Neural cell (in vitro differentiated cells): ENCODE measurements at regions not wholly inside any gene's neighbourhood (a gene's known extent, or its start where the extent isn't known, plus 50 kb on each side); places are given as distances from the start of the nearest gene placed in this dataset.

Experiments used
- H2AFZ ChIP-seq: fragments of 200-600, 300-800 bp; sonication (generic), shearing (Covaris generic); 2 replicates; pipeline ENCODE4 v1.6.0; 2014; ENCODE audit warnings: low read depth, mild to moderate bottlenecking, antibody characterized with exemption, low read length, moderate library complexity
- H3F3A ChIP-seq: fragments of 200-600 bp; shearing (Covaris generic); 2 replicates; pipeline ENCODE4 v1.6.1; 2016; ENCODE audit warnings: mild to moderate bottlenecking, moderate library complexity, mixed read lengths, antibody characterized with exemption, low read length; ENCODE audit not compliant: insufficient read depth, poor library complexity, severe bottlenecking
- H3K27ac ChIP-seq: fragments of 200-600, 300-800 bp; sonication (generic), shearing (Covaris generic); 2 replicates; pipeline ENCODE4 v1.5.1; 2014; ENCODE audit warnings: mild to moderate bottlenecking, low read length, moderate library complexity
- H3K27me3 ChIP-seq: fragments of 300-800, 200-600 bp; sonication (generic), shearing (Covaris generic); 2 replicates; pipeline ENCODE4 v1.6.0; 2014; ENCODE audit warnings: mild to moderate bottlenecking, low read depth, low read length, moderate library complexity; ENCODE audit not compliant: insufficient read depth
- H3K36me3 ChIP-seq: fragments of 300-800, 200-600 bp; sonication (generic), shearing (Covaris generic); 2 replicates; pipeline ENCODE4 v1.5.1; 2014; ENCODE audit warnings: mild to moderate bottlenecking, antibody characterized with exemption, low read length, moderate library complexity; ENCODE audit not compliant: insufficient read depth
- H3K4me2 ChIP-seq: fragments of 300-800, 200-600 bp; sonication (generic), shearing (Covaris generic); 2 replicates; pipeline ENCODE4 v1.6.0; 2014; ENCODE audit warnings: mild to moderate bottlenecking, low read length
- H3K4me3 ChIP-seq: fragments of 300-800, 200-600 bp; sonication (generic), shearing (Covaris generic); 2 replicates; pipeline ENCODE4 v1.5.1; 2014; ENCODE audit warnings: mild to moderate bottlenecking, low read length, moderate library complexity
- H3K79me2 ChIP-seq: fragments of 200-600 bp; shearing (Covaris generic); replicated peaks from 2 replicates; pipeline ENCODE4 v1.6.0; 2014; ENCODE audit warnings: mild to moderate bottlenecking, low read length, moderate library complexity; ENCODE audit not compliant: insufficient read depth
- H3K9ac ChIP-seq: fragments of 300-800, 200-600 bp; sonication (generic), shearing (Covaris generic); 2 replicates; pipeline ENCODE4 v1.6.1; 2016; ENCODE audit warnings: mild to moderate bottlenecking, low read length, mixed read lengths
- H3K9me2 ChIP-seq: fragments of 200-600 bp; shearing (Covaris generic); 2 replicates; pipeline ENCODE4 v1.6.1; 2016; ENCODE audit warnings: mild to moderate bottlenecking, low read length, mixed read lengths; ENCODE audit not compliant: insufficient read depth
- H3K9me3 ChIP-seq: fragments of 200-600, 300-800 bp; sonication (generic), shearing (Covaris generic); 2 replicates; pipeline ENCODE4 v1.6.1; 2016; ENCODE audit warnings: mild to moderate bottlenecking, mixed run types, low read length, moderate library complexity, mixed read lengths
- H4K20me1 ChIP-seq: fragments of 200-600 bp; shearing (Covaris generic); 2 replicates; pipeline ENCODE4 v1.6.1; 2016; ENCODE audit warnings: mild to moderate bottlenecking, mixed run types; ENCODE audit not compliant: insufficient read depth
- EP300 ChIP-seq: fragments of 450-650 bp; conservative IDR thresholded peaks from 2 replicates; pipeline ENCODE4 v1.6.1; 2014; ENCODE audit warnings: antibody characterized with exemption, mild to moderate bottlenecking, moderate library complexity; ENCODE audit not compliant: poor library complexity, severe bottlenecking
- EZH2 ChIP-seq: fragments of 200-600, 300-800 bp; shearing (Covaris generic), sonication (generic); IDR thresholded peaks from 2 replicates; pipeline ENCODE4 v1.6.1; 2014; ENCODE audit warnings: antibody characterized with exemption, low read length, borderline replicate concordance, mild to moderate bottlenecking; ENCODE audit not compliant: insufficient read depth, poor library complexity, severe bottlenecking
- MXI1 ChIP-seq: fragments of 450-650 bp; conservative IDR thresholded peaks from 2 replicates; pipeline ENCODE4 v1.6.1; 2014; ENCODE audit warnings: antibody characterized with exemption, mild to moderate bottlenecking; ENCODE audit not compliant: poor library complexity, severe bottlenecking
- POLR2AphosphoS5 ChIP-seq: IDR thresholded peaks from 2 replicates; pipeline ENCODE4 v1.6.1; 2012
- RAD21 ChIP-seq: fragments of 450-650 bp; conservative IDR thresholded peaks from 2 replicates; pipeline ENCODE4 v1.6.1; 2014; ENCODE audit warnings: antibody characterized with exemption, mild to moderate bottlenecking, moderate library complexity
- SMC3 ChIP-seq: fragments of 450-650 bp; conservative IDR thresholded peaks from 2 replicates; pipeline ENCODE4 v1.6.1; 2014; ENCODE audit warnings: antibody characterized with exemption, mild to moderate bottlenecking, moderate library complexity; ENCODE audit not compliant: poor library complexity
- TAF1 ChIP-seq: IDR thresholded peaks from 2 replicates; pipeline ENCODE4 v1.6.1; 2012; ENCODE audit warnings: low read depth
- TF ChIP-seq, protein P1 (sequence below): IDR thresholded peaks from 2 replicates; pipeline ENCODE4 v1.6.1; 2012; ENCODE audit warnings: borderline replicate concordance
- TF ChIP-seq, protein P2 (sequence below): fragments of 450-650 bp; IDR thresholded peaks from 2 replicates; pipeline ENCODE4 v1.5.1; 2014; ENCODE audit warnings: antibody characterized with exemption, mild to moderate bottlenecking, moderate library complexity; ENCODE audit not compliant: poor library complexity, severe bottlenecking

DNA sequence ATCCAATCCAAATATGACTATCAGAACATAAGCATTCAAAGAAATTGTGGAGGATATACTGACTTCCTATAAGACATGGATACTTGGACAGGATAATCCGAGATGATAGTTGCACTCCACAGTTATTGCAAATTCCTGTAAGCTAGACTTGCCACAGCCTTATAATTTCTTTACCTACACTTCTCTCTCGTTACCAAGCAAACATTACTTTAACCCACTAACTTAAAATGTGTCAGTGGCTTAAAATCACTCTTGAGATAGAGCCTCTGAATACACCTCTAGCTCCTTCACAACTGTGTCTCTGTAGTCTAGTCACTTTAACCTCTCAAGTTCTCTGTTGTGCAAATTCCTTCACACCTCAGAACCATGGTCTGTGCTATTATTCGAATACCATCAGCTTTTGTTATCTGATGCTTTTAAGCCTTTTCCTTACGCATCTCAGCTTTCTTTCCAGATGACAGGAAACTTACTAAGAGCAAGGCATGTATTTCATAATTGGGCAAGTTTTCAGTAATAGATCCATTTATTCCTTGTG, 474.9 kb upstream of the MIR17HG start:
- H3F3A ChIP-seq, result no peaks in the 10 kb centered on the region
- no peaks in the 10 kb centered on the region for H4K20me1 ChIP-seq
- no peaks in the 10 kb centered on the region for H3K79me2 ChIP-seq
- H2AFZ ChIP-seq, result no peak overlapping the region
- H3K4me3 ChIP-seq, result no peak overlapping the region
- no peaks in the 10 kb centered on the region for H3K9me3 ChIP-seq
- H3K27me3 ChIP-seq, result no peaks in the 10 kb centered on the region
- no peak overlapping the region for H3K9ac ChIP-seq
- H3K9me2 ChIP-seq, result no peaks in the 10 kb centered on the region
- TF ChIP-seq, protein P1, sequence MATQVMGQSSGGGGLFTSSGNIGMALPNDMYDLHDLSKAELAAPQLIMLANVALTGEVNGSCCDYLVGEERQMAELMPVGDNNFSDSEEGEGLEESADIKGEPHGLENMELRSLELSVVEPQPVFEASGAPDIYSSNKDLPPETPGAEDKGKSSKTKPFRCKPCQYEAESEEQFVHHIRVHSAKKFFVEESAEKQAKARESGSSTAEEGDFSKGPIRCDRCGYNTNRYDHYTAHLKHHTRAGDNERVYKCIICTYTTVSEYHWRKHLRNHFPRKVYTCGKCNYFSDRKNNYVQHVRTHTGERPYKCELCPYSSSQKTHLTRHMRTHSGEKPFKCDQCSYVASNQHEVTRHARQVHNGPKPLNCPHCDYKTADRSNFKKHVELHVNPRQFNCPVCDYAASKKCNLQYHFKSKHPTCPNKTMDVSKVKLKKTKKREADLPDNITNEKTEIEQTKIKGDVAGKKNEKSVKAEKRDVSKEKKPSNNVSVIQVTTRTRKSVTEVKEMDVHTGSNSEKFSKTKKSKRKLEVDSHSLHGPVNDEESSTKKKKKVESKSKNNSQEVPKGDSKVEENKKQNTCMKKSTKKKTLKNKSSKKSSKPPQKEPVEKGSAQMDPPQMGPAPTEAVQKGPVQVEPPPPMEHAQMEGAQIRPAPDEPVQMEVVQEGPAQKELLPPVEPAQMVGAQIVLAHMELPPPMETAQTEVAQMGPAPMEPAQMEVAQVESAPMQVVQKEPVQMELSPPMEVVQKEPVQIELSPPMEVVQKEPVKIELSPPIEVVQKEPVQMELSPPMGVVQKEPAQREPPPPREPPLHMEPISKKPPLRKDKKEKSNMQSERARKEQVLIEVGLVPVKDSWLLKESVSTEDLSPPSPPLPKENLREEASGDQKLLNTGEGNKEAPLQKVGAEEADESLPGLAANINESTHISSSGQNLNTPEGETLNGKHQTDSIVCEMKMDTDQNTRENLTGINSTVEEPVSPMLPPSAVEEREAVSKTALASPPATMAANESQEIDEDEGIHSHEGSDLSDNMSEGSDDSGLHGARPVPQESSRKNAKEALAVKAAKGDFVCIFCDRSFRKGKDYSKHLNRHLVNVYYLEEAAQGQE, result no peak
- TF ChIP-seq, protein P2, sequence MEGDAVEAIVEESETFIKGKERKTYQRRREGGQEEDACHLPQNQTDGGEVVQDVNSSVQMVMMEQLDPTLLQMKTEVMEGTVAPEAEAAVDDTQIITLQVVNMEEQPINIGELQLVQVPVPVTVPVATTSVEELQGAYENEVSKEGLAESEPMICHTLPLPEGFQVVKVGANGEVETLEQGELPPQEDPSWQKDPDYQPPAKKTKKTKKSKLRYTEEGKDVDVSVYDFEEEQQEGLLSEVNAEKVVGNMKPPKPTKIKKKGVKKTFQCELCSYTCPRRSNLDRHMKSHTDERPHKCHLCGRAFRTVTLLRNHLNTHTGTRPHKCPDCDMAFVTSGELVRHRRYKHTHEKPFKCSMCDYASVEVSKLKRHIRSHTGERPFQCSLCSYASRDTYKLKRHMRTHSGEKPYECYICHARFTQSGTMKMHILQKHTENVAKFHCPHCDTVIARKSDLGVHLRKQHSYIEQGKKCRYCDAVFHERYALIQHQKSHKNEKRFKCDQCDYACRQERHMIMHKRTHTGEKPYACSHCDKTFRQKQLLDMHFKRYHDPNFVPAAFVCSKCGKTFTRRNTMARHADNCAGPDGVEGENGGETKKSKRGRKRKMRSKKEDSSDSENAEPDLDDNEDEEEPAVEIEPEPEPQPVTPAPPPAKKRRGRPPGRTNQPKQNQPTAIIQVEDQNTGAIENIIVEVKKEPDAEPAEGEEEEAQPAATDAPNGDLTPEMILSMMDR, result no peak
- no peak for TF ChIP-seq SMC3
- no peak overlapping the region for H3K4me2 ChIP-seq
- H3K27ac ChIP-seq, result no peak overlapping the region
- no peaks in the 10 kb centered on the region for H3K36me3 ChIP-seq

DNA sequence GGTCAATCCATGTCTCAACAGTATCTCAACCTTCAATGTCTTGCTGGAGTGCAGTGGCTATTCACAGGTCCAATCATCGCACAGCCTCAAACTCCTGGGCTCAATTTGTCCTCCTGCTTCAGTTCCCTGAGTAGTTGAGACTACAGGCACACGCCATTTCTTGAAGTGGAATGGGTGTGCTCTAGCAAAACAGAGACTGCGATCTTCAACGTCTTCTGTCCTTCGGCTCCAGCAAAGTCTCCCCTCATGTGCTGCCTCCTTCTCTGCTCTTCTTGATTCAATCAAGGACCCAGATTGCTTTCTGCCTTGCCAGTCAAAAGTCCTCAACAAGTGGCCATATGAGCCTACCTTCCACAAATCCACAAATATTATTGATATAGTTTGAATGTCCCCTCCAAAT, 466.7 kb upstream of the MIR17HG start:
- no peak for TF ChIP-seq SMC3
- TF ChIP-seq POLR2AphosphoS5, result no peak
- TF ChIP-seq TAF1, result no peak
- TF ChIP-seq EZH2, result no peak
- H4K20me1 ChIP-seq, result no peaks in the 10 kb centered on the region

DNA sequence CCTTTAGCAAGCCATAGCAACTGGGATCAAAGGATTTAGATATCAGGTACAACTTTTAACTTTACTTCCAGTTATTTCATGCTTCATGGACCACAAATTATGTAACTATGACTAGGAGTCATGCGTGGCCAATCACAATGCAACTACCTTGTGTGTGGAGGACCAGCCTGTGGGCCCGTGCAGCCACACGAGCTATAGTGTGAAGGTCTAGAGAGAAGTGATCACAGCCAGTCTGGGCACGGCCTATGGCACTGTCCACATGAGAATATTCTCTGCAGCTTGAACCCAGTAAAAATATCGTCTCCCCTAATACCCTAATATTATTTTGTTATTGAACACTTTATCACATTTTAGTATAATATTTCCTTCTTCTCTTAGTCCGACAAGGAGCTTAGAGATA, 464.9 kb upstream of the MIR17HG start:
- no peak for TF ChIP-seq MXI1
- TF ChIP-seq, protein P1, result no peak
- TF ChIP-seq SMC3, result no peak
- no peak for TF ChIP-seq EZH2
- no peak for TF ChIP-seq TAF1
- no peak for TF ChIP-seq POLR2AphosphoS5
- TF ChIP-seq EP300, result no peak
- TF ChIP-seq, protein P2, result no peak
- no peak for TF ChIP-seq RAD21
- H2AFZ ChIP-seq, result no peak overlapping the region
- no peak overlapping the region for H3K9ac ChIP-seq
- no peak overlapping the region for H3K4me3 ChIP-seq
- H3F3A ChIP-seq, result no peaks in the 10 kb centered on the region
- H3K9me3 ChIP-seq, result no peaks in the 10 kb centered on the region
- no peaks in the 10 kb centered on the region for H3K79me2 ChIP-seq
- no peaks in the 10 kb centered on the region for H3K36me3 ChIP-seq
- no peak overlapping the region for H3K4me2 ChIP-seq
- H3K27ac ChIP-seq, result no peak overlapping the region
- no peaks in the 10 kb centered on the region for H3K9me2 ChIP-seq
- no peaks in the 10 kb centered on the region for H4K20me1 ChIP-seq
- no peaks in the 10 kb centered on the region for H3K27me3 ChIP-seq

More for the DNA sequence above, 466.7 kb upstream of the MIR17HG start:
- no peaks in the 10 kb centered on the region for H3K79me2 ChIP-seq
- no peaks in the 10 kb centered on the region for H3K9me3 ChIP-seq
- no peak overlapping the region for H3K4me2 ChIP-seq
- no peaks in the 10 kb centered on the region for H3K36me3 ChIP-seq
- H2AFZ ChIP-seq, result no peak overlapping the region
- H3K9ac ChIP-seq, result no peak overlapping the region
- H3K4me3 ChIP-seq, result no peak overlapping the region
- no peak overlapping the region for H3K27ac ChIP-seq
- H3K27me3 ChIP-seq, result no peaks in the 10 kb centered on the region
- H3K9me2 ChIP-seq, result no peaks in the 10 kb centered on the region
- no peaks in the 10 kb centered on the region for H3F3A ChIP-seq
